GM23338 (cell line): ENCODE measurements at regions not wholly inside any gene's neighbourhood (a gene's known extent, or its start where the extent isn't known, plus 50 kb on each side); places are given as distances from the start of the nearest gene placed in this dataset.

Source experiments
- ATAC-seq: fragments of 200-7000 bp; cut with Tn5 transposase; 3 replicates; pipeline ENCODE4 v1.9.1; 2020
- DNase-seq: peaks from one replicate; pipeline ENCODE4 v3.0.0-alpha.2; 2015; ENCODE audit warnings: low spot score
- H2AFZ ChIP-seq: fragments of 200-600 bp; sonication (generic); 2 replicates; pipeline ENCODE4 v1.8.0; 2016; ENCODE audit warnings: antibody characterized with exemption, mild to moderate bottlenecking, moderate library complexity
- H3F3A ChIP-seq: fragments of 200-600 bp; sonication (generic); replicated peaks from 2 replicates; pipeline ENCODE4 v1.8.0; 2017; ENCODE audit warnings: antibody characterized with exemption, mixed run types, low read depth
- H3K27ac ChIP-seq: fragments of 200-600 bp; sonication (generic); 2 replicates; pipeline ENCODE4 v1.6.1; 2016; ENCODE audit warnings: low read depth
- H3K27me3 ChIP-seq: fragments of 200-600 bp; sonication (generic); 2 replicates; pipeline ENCODE4 v1.8.0; 2016; ENCODE audit warnings: mild to moderate bottlenecking, mixed run types, moderate library complexity; ENCODE audit not compliant: insufficient read depth
- H3K36me3 ChIP-seq: fragments of 200-600 bp; sonication (generic); 2 replicates; pipeline ENCODE4 v1.8.0; 2016; ENCODE audit warnings: mild to moderate bottlenecking; ENCODE audit not compliant: insufficient read depth
- H3K4me1 ChIP-seq: fragments of 200-600 bp; sonication (generic); 2 replicates; pipeline ENCODE4 v1.8.0; 2016; ENCODE audit warnings: mild to moderate bottlenecking, moderate library complexity; ENCODE audit not compliant: insufficient read depth
- H3K4me2 ChIP-seq: fragments of 200-600 bp; sonication (generic); 2 replicates; pipeline ENCODE4 v1.7.1; 2017; ENCODE audit warnings: mixed run types
- H3K4me3 ChIP-seq: fragments of 200-600 bp; sonication (generic); 2 replicates; pipeline ENCODE4 v1.6.1; 2016; ENCODE audit warnings: mixed run types
- H3K79me2 ChIP-seq: fragments of 200-600 bp; sonication (generic); replicated peaks from 2 replicates; pipeline ENCODE4 v1.8.0; 2017; ENCODE audit warnings: mild to moderate bottlenecking; ENCODE audit not compliant: insufficient read depth
- H3K9me2 ChIP-seq: fragments of 200-600 bp; sonication (generic); 2 replicates; pipeline ENCODE4 v1.8.0; 2017; ENCODE audit not compliant: insufficient read depth
- H4K20me1 ChIP-seq: fragments of 200-600 bp; sonication (generic); replicated peaks from 2 replicates; pipeline ENCODE4 v1.8.0; 2017; ENCODE audit warnings: mild to moderate bottlenecking; ENCODE audit not compliant: insufficient read depth
- H3K27ac Mint-ChIP-seq: 2 replicates; pipeline ENCODE4 v1.8.0; 2020; ENCODE audit warnings: inconsistent platforms, mild to moderate bottlenecking, moderate library complexity, mixed read lengths
- H3K27me3 Mint-ChIP-seq: 3 replicates; pipeline ENCODE4 v1.8.0; 2022; ENCODE audit warnings: low read depth, mild to moderate bottlenecking, moderate library complexity, mixed read lengths, inconsistent platforms; ENCODE audit not compliant: insufficient read depth, poor library complexity
- H3K36me3 Mint-ChIP-seq: 3 replicates; pipeline ENCODE4 v1.8.0; 2021; ENCODE audit warnings: low read depth, mild to moderate bottlenecking, inconsistent platforms, moderate library complexity, mixed read lengths
- H3K4me1 Mint-ChIP-seq: 3 replicates; pipeline ENCODE4 v1.8.0; 2020; ENCODE audit warnings: mild to moderate bottlenecking, inconsistent platforms, mixed read lengths
- H3K4me3 Mint-ChIP-seq: 3 replicates; pipeline ENCODE4 v1.8.0; 2021; ENCODE audit warnings: moderate library complexity, mild to moderate bottlenecking, inconsistent platforms, mixed read lengths
- H3K9me3 Mint-ChIP-seq: 3 replicates; pipeline ENCODE4 v1.8.0; 2020; ENCODE audit warnings: moderate library complexity, mild to moderate bottlenecking, inconsistent platforms, mixed read lengths
- CTCF ChIP-seq, 2 experiments: fragments of 200-600 bp in 1 of 2; sonication (generic) in 1 of 2; conservative IDR thresholded peaks; 2 replicates each; pipeline versions ENCODE4 v1.5.1 to v1.6.1; 2016 to 2017; ENCODE audit warnings: antibody characterized with exemption in 2 of 2, low read depth in 2 of 2, mild to moderate bottlenecking in 2 of 2, moderate library complexity in 1 of 2
- EZH2 ChIP-seq: fragments of 200-600 bp; sonication (generic); IDR thresholded peaks from one replicate; pipeline ENCODE4 v1.8.0; 2017; ENCODE audit warnings: antibody characterized with exemption, mild to moderate bottlenecking, low read depth; ENCODE audit not compliant: unreplicated experiment
- POLR2AphosphoS5 ChIP-seq: IDR thresholded peaks from 2 replicates; pipeline ENCODE4 v1.6.1; 2016; ENCODE audit warnings: antibody characterized with exemption, low read depth
- STAT1 ChIP-seq: IDR thresholded peaks from one replicate; pipeline ENCODE4 v1.6.1; 2016; ENCODE audit warnings: antibody characterized with exemption; ENCODE audit not compliant: unreplicated experiment
- ZNF114 ChIP-seq: fragments of 250-450 bp; sonication (Bioruptor Pico); IDR thresholded peaks from 2 replicates; pipeline ENCODE4 v1.5.0; 2020; ENCODE audit warnings: mild to moderate bottlenecking, moderate library complexity
- ZNF331 ChIP-seq: fragments of 250-450 bp; sonication (Bioruptor Pico); IDR thresholded peaks from 2 replicates; pipeline ENCODE4 v1.5.0; 2020; ENCODE audit warnings: low read depth, mild to moderate bottlenecking, moderate library complexity
- ZNF462 ChIP-seq: fragments of 250-450 bp; sonication (Bioruptor Pico); IDR thresholded peaks from 2 replicates; pipeline ENCODE4 v1.5.0; 2020; ENCODE audit warnings: mild to moderate bottlenecking, moderate library complexity

GRCh38 chr14:80428671-80429070 lies 217.4 kb upstream of the DIO2 start:
- Histone ChIP-seq H3K4me3 (no peak overlapping the region), H4K20me1 (no peaks in the 10 kb centered on the region), H3K79me2 (no peaks in the 10 kb centered on the region), H3K27me3 (no peaks in the 10 kb centered on the region), H3K27ac (no peak overlapping the region), H3K36me3 (no peaks in the 10 kb centered on the region), H3K4me1 (no peaks in the 10 kb centered on the region), H3F3A (no peaks in the 10 kb centered on the region), H2AFZ (no peak overlapping the region), H3K4me2 (no peak overlapping the region), H3K9me2 (no peaks in the 10 kb centered on the region)
- Mint-ChIP-seq H3K9me3 (no peaks in the 10 kb centered on the region), H3K27me3 (no peaks in the 10 kb centered on the region), H3K4me1 (no peaks in the 10 kb centered on the region), H3K36me3 (no peaks in the 10 kb centered on the region), H3K27ac (no peak overlapping the region), H3K4me3 (no peak overlapping the region)
- TF ChIP-seq ZNF462 (CRISPR knock-in tag) (no peak), ZNF114 (CRISPR knock-in tag) (no peak), STAT1 (no peak), EZH2 (no peak), ZNF331 (CRISPR knock-in tag) (no peak), POLR2AphosphoS5 (no peak), CTCF (conservative IDR thresholded peaks at IDR 0.05; ENCODE audit: low read depth in 2 of 2) (no peak)
- DNase-seq = no peak
- no peak for ATAC-seq
